Prostate gland (tissue), 2 donors: ENCODE measurements at regions not wholly inside any gene's neighbourhood (a gene's known extent, or its start where the extent isn't known, plus 50 kb on each side); places are given as distances from the start of the nearest gene placed in this dataset.

Source experiments
- DNase-seq: peaks from one replicate; pipeline ENCODE4 v3.0.0-alpha.2; 2019; ENCODE audit warnings: low spot score
- H3K27ac ChIP-seq, 2 donors: fragments of 200-600 bp; sonication (generic); 2 replicates each; pipeline ENCODE4 v1.5.1; 2017 to 2019
- H3K27me3 ChIP-seq: fragments of 200-600 bp; sonication (generic); replicated peaks from 2 replicates; pipeline ENCODE4 v1.5.1; 2019; ENCODE audit not compliant: insufficient read depth
- H3K36me3 ChIP-seq, 2 donors: fragments of 200-600 bp; sonication (generic); 1 replicate in 1 of 2; 2 replicates in 1 of 2; pipeline versions ENCODE4 v1.5.1 to v1.8.1; 2017 to 2019
- H3K4me1 ChIP-seq: fragments of 200-600 bp; sonication (generic); replicated peaks from 2 replicates; pipeline ENCODE4 v1.5.1; 2019
- H3K4me3 ChIP-seq, 2 donors: fragments of 200-600 bp; sonication (generic); 2 replicates each; pipeline ENCODE4 v1.5.1; 2017 to 2019
- H3K9me3 ChIP-seq: fragments of 200-600 bp; sonication (generic); 2 replicates; pipeline ENCODE4 v1.5.1; 2017
- POLR2A ChIP-seq: fragments of 450-650 bp; IDR thresholded peaks from one replicate; pipeline ENCODE4 v1.6.1; 2016; ENCODE audit warnings: antibody characterized with exemption, mild to moderate bottlenecking
- POLR2AphosphoS5 ChIP-seq: sonication (generic); formaldehyde crosslinking; IDR thresholded peaks from one replicate; pipeline ENCODE4 v1.6.1; 2017; ENCODE audit warnings: antibody characterized with exemption
- whole genome bisulfite sequencing: methylation state at CpG from one replicate; pipeline ENCODE4 v1.1.5; 2018; 5-methylcytosine and 5-hydroxymethylcytosine counted together
- intact Hi-C: fragments of 100-400 bp; cut with DNase I; formaldehyde crosslinking; loops from one replicate; pipeline ENCODE4 v1.14.2; 2022
- TF ChIP-seq, protein P1 (sequence below), 4 experiments: fragments of 200-600 bp in 2 of 4; fragments of 450-650 bp in 2 of 4; sonication (generic) in 2 of 4; IDR thresholded peaks; 1 replicate in 3 of 4; 2 replicates in 1 of 4; pipeline ENCODE4 v1.5.1; 2016 to 2019; ENCODE audit warnings: antibody characterized with exemption in 4 of 4, mild to moderate bottlenecking in 2 of 4, moderate library complexity in 2 of 4

DNA sequence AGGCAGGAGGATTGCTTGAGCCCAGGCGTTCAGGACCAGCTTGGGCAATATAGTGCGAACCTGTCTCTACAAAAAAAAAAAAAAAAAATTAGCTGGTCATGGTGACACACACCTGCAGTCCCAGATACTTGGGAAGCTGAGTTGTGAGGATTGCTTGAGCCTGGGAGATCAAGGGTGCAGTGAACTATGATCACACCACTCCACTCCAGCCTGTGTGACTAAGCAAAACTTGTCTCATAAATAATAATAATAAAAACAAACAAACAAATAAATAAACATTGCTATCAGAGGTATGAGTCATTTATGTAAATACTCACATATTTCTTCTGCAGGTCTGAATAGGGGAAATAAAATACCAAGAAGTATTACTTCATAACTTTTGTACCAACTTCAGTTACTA is 1372.7 kb upstream of the AGA start:
- Histone ChIP-seq H3K36me3 (no peaks in the 10 kb centered on the region), H3K9me3 (no peaks in the 10 kb centered on the region), H3K27ac (no peak overlapping the region), H3K4me1 (no peaks in the 10 kb centered on the region), H3K27me3 (no peaks in the 10 kb centered on the region), H3K4me3 (no peak overlapping the region)
- intact Hi-C loops = no loop called here
- WGBS = 90% methylated on average over 2 of the region's 2 CpGs
- TF ChIP-seq POLR2AphosphoS5 (no peak), POLR2A (no peak)
- TF ChIP-seq, protein P1, sequence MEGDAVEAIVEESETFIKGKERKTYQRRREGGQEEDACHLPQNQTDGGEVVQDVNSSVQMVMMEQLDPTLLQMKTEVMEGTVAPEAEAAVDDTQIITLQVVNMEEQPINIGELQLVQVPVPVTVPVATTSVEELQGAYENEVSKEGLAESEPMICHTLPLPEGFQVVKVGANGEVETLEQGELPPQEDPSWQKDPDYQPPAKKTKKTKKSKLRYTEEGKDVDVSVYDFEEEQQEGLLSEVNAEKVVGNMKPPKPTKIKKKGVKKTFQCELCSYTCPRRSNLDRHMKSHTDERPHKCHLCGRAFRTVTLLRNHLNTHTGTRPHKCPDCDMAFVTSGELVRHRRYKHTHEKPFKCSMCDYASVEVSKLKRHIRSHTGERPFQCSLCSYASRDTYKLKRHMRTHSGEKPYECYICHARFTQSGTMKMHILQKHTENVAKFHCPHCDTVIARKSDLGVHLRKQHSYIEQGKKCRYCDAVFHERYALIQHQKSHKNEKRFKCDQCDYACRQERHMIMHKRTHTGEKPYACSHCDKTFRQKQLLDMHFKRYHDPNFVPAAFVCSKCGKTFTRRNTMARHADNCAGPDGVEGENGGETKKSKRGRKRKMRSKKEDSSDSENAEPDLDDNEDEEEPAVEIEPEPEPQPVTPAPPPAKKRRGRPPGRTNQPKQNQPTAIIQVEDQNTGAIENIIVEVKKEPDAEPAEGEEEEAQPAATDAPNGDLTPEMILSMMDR (IDR thresholded peaks at IDR 0.05) = no peak
- DNase-seq = no peak

DNA sequence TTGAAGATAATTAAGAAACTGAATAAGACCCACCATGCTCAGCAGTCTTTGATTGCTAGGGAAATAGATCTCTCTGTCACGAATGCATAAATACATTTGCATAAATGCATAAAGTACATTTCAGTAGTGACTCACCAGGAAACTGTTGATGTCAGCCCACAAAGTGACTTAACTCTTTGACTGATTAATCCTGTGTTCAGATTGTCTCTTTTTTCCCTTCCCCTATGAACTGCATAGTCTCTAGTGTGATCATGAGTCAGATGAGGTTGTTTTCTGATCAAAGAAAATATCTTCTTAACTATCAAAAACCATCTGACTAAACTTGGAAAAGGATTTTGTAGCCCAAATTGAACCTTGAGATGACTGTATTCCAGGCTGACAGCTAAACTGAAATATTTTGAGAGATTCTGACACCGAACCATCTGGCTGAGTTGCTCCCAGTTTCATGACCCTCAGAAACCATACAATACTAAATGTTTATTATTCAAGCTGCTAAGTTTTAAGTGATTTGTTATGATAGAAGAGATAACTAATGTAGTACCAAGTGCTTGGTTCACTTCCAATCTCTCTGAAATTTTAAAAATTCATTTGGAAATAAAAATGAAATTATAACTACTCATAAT is 1381.5 kb upstream of the AGA start:
- no peak for DNase-seq
- TF ChIP-seq, protein P1 (IDR thresholded peaks at IDR 0.05) = no peak
- TF ChIP-seq POLR2AphosphoS5 (no peak), POLR2A (no peak)
- WGBS = 59% methylated on average over 2 of the region's 2 CpGs
- no peaks in the 10 kb centered on the region for H3K9me3 ChIP-seq
- no peaks in the 10 kb centered on the region for H3K36me3 ChIP-seq
- H3K27ac ChIP-seq = no peak overlapping the region
- intact Hi-C loops = no loop called here
- no peaks in the 10 kb centered on the region for H3K4me1 ChIP-seq
- H3K4me3 ChIP-seq = no peak overlapping the region
- no peaks in the 10 kb centered on the region for H3K27me3 ChIP-seq

DNA sequence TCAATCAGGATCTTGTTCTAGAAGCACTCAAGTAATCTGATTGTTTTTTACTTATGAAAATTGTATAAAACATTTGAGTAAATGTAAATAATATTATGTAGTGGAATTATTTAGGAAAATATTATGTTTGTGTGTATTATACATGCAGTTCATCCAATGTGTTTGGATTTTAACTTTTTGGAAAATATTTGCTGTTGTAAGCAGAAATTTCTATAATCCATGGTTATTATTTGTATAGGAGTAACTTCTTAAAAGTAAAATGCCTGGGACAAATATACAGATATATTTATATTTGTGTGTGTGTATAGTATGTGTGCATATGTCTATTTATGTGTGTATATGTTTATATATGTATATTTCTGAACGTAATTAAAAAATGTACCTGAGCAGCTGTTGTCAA is 1394.6 kb upstream of the AGA start:
- TF ChIP-seq POLR2AphosphoS5 (no peak), POLR2A (no peak)
- TF ChIP-seq, protein P1 (IDR thresholded peaks at IDR 0.05) = no peak
- Histone ChIP-seq H3K9me3 (no peaks in the 10 kb centered on the region), H3K27me3 (no peaks in the 10 kb centered on the region), H3K27ac (no peak overlapping the region), H3K4me1 (no peaks in the 10 kb centered on the region), H3K4me3 (no peak overlapping the region), H3K36me3 (no peaks in the 10 kb centered on the region)
- no peak for DNase-seq
- intact Hi-C loops = no loop called here
- WGBS = 85% methylated on average over 1 of the region's 1 CpG

DNA sequence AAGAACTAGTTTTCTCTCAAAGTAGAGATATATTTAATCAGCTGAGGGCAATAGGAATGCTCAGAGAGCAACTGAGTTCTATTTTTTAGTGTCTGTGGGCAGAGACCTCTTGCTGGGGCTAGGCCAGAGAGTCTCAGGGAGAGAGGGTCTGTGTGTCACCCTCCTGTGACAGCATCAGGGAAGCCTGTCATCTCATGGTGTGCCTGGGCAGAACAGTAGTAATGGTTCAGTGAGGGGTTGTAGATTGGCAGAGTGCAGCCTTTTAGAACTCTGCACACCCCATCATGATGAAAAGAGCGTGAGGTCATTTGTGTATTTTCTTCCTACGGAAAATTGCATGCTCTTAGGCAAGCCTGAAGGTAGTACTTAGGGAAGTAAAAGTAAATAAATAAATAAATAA is 1396.5 kb upstream of the AGA start:
- Histone ChIP-seq H3K4me1 (no peaks in the 10 kb centered on the region), H3K4me3 (no peak overlapping the region), H3K27ac (no peak overlapping the region), H3K36me3 (no peaks in the 10 kb centered on the region), H3K27me3 (no peaks in the 10 kb centered on the region), H3K9me3 (no peaks in the 10 kb centered on the region)
- no peak for TF ChIP-seq POLR2AphosphoS5
- TF ChIP-seq, protein P1 (IDR thresholded peaks at IDR 0.05) = no peak
- intact Hi-C loops = no loop called here
- 71% methylated on average over 2 of the region's 2 CpGs for WGBS
- no peak for DNase-seq

DNA sequence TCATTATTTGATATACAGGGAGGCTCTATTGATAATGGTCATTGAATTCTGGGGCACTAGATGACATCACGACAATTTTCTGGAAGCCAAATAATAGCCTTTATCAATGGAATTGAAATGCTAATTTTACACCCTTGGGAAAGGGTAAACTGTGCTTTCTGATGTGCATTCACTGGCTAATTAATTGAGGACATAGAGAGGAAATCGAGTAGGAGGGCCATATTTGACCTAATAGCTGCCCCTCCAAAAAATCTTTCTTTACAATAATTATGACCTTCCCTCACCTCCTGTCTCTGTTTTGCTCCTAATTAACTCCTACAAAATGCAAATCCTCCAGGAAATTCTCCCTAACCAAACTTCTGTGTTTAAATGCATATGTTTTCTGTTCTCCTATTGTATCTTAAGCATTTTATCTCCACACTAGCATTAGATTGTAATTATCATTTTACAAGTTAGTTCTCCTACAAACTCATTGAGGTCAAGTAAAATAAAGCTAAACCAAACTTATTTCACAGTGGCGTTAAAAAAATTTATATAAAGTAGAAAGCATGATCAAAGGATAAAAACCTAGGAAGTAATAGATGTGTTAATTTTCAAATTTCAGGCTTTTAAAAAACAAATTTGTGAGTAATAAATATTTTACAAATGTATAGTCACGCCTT is 1414.0 kb upstream of the AGA start:
- H3K4me1 ChIP-seq = no peaks in the 10 kb centered on the region

More for the DNA sequence above, 1414.0 kb upstream of the AGA start:
- no peak overlapping the region for H3K27ac ChIP-seq
- H3K4me3 ChIP-seq = no peak overlapping the region
- DNase-seq = no peak
- no peaks in the 10 kb centered on the region for H3K9me3 ChIP-seq
- intact Hi-C loops = no loop called here
- no peaks in the 10 kb centered on the region for H3K27me3 ChIP-seq
- no peaks in the 10 kb centered on the region for H3K36me3 ChIP-seq
- TF ChIP-seq POLR2A (no peak), POLR2AphosphoS5 (no peak)
- TF ChIP-seq, protein P1 (IDR thresholded peaks at IDR 0.05) = no peak
- 57% methylated on average over 4 of the region's 4 CpGs for WGBS
